ENCODE measurements at regions not wholly inside any gene's neighbourhood (a gene's known extent, or its start where the extent isn't known, plus 50 kb on each side); places are given as distances from the start of the nearest gene placed in this dataset.

- ChIA-PET POLR2A (no interaction called here), CTCF (no interaction called here)
Measured at GRCh38 chr14:87567618-87568295, 425.2 kb downstream of the GALC start.

GRCh38 chr14:87566991-87567390 is 426.0 kb downstream of the GALC start:
- CTCF ChIA-PET, result no interaction called here
- POLR2A ChIA-PET, result no interaction called here

GRCh38 chr14:87547536-87547935 is 445.4 kb downstream of the GALC start:
- ChIA-PET POLR2A (no interaction called here), CTCF (no interaction called here)

GRCh38 chr14:87542288-87542687 is 450.7 kb downstream of the GALC start:
- ChIA-PET POLR2A (no interaction called here), CTCF (no interaction called here)

- CTCF ChIA-PET, result interaction anchor here (0.5 kb wide), 1 partner anchor 1620 kb away, joined by 3 read pairs; no protein-coding TSS in a partner anchor
Measured at GRCh38 chr14:87540339-87540738, 452.6 kb downstream of the GALC start.

GRCh38 chr14:87529081-87529480 is 463.9 kb downstream of the GALC start:
- POLR2A ChIA-PET, result no interaction called here
- CTCF ChIA-PET, result no interaction called here

More at GRCh38 chr14:87540339-87540738, 452.6 kb downstream of the GALC start:
- POLR2A ChIA-PET, result no interaction called here

- POLR2A ChIA-PET, result no interaction called here
Measured at GRCh38 chr14:87526731-87527130, 466.3 kb downstream of the GALC start.

GRCh38 chr14:87524011-87524410 is 469.0 kb downstream of the GALC start:
- ChIA-PET CTCF (no interaction called here), POLR2A (no interaction called here)

More at GRCh38 chr14:87526731-87527130, 466.3 kb downstream of the GALC start:
- CTCF ChIA-PET, result no interaction called here

GRCh38 chr14:87522575-87522974 is 470.4 kb downstream of the GALC start:
- POLR2A ChIA-PET, result no interaction called here
- CTCF ChIA-PET, result no interaction called here

GRCh38 chr14:87508333-87508732 is 484.6 kb downstream of the GALC start:
- ChIA-PET CTCF (no interaction called here), POLR2A (no interaction called here)

GRCh38 chr14:87503711-87504110 is 489.3 kb downstream of the GALC start:
- ChIA-PET POLR2A (no interaction called here), CTCF (no interaction called here)

- POLR2A ChIA-PET, result no interaction called here
- CTCF ChIA-PET, result no interaction called here
Measured at GRCh38 chr14:87497301-87497700, 495.7 kb downstream of the GALC start.

GRCh38 chr14:87494010-87494409 is 499.0 kb downstream of the GALC start:
- ChIA-PET POLR2A (no interaction called here), CTCF (no interaction called here)

- POLR2A ChIA-PET, result no interaction called here
Measured at GRCh38 chr14:87492561-87492960, 500.4 kb downstream of the GALC start.

GRCh38 chr14:87491816-87492215 is 501.2 kb downstream of the GALC start:
- ChIA-PET POLR2A (no interaction called here), CTCF (no interaction called here)

More at GRCh38 chr14:87492561-87492960, 500.4 kb downstream of the GALC start:
- CTCF ChIA-PET, result no interaction called here

- CTCF ChIA-PET, result no interaction called here
- POLR2A ChIA-PET, result no interaction called here
Measured at GRCh38 chr14:87489196-87489819, 503.7 kb downstream of the GALC start.

GRCh38 chr14:87483271-87484260 is 509.4 kb downstream of the GALC start:
- POLR2A ChIA-PET, result no interaction called here
- CTCF ChIA-PET, result no interaction called here

- ChIA-PET POLR2A (no interaction called here), CTCF (no interaction called here)
Measured at GRCh38 chr14:87468531-87468930, 524.5 kb downstream of the GALC start.

GRCh38 chr14:87467578-87467977 is 525.4 kb downstream of the GALC start:
- ChIA-PET CTCF (no interaction called here), POLR2A (no interaction called here)

GRCh38 chr14:87465770-87466169 is 527.2 kb downstream of the GALC start:
- ChIA-PET POLR2A (no interaction called here), CTCF (no interaction called here)

- POLR2A ChIA-PET, result no interaction called here
- CTCF ChIA-PET, result no interaction called here
Measured at GRCh38 chr14:87461704-87462103, 531.3 kb downstream of the GALC start.
